ENCODE measurements at regions not wholly inside any gene's neighbourhood (a gene's known extent, or its start where the extent isn't known, plus 50 kb on each side); places are given as distances from the start of the nearest gene placed in this dataset.
"Not testable (repeated sequence)": the region's sequence is repeated elsewhere in the genome, so short reads cannot be mapped to it uniquely, and the experiment has no call there.

GRCh38 chr6:139881728-139882211 lies 507.3 kb upstream of the CITED2 start:
- no peak for TF ChIP-seq POLR2A (IDR thresholded peaks at IDR 0.05; ENCODE audit: extremely low read depth, insufficient read length)
- peak; percentile 57 for TF ChIP-seq CTCF (IDR thresholded peaks at IDR 0.05; ENCODE audit: low read depth, low read length)
- H3K4me3 ChIP-seq (ENCODE audit: low read depth, low read length) = no peak overlapping the region
- DNase-seq (ENCODE audit: low read depth) = peak; percentile 71

GRCh38 chr6:139881236-139881635 lies 506.8 kb upstream of the CITED2 start:
- DNase-seq (ENCODE audit: low read depth) = no peak

GRCh38 chr6:139879823-139880356 lies 505.4 kb upstream of the CITED2 start:
- no peak for TF ChIP-seq POLR2A (IDR thresholded peaks at IDR 0.05; ENCODE audit: extremely low read depth, insufficient read length)
- TF ChIP-seq CTCF (IDR thresholded peaks at IDR 0.05; ENCODE audit: low read depth, low read length) = no peak
- TF ChIP-seq MYC (IDR thresholded peaks at IDR 0.05; ENCODE audit: low read depth, low read length) = no peak
- no peak for TF ChIP-seq MAX (IDR thresholded peaks at IDR 0.05; ENCODE audit: low read depth, low read length)

More at GRCh38 chr6:139881236-139881635, 506.8 kb upstream of the CITED2 start:
- no peak overlapping the region for H3K4me3 ChIP-seq (ENCODE audit: low read depth, low read length)
- TF ChIP-seq MYC (IDR thresholded peaks at IDR 0.05; ENCODE audit: low read depth, low read length) (no peak), CTCF (IDR thresholded peaks at IDR 0.05; ENCODE audit: low read depth, low read length) (no peak), MAX (IDR thresholded peaks at IDR 0.05; ENCODE audit: low read depth, low read length) (no peak), POLR2A (IDR thresholded peaks at IDR 0.05; ENCODE audit: extremely low read depth, insufficient read length) (no peak)

GRCh38 chr6:139879241-139879640 lies 504.8 kb upstream of the CITED2 start:
- H3K4me3 ChIP-seq (ENCODE audit: low read depth, low read length); DNase-seq (ENCODE audit: low read depth): not testable (repeated sequence)

More at GRCh38 chr6:139879823-139880356, 505.4 kb upstream of the CITED2 start:
- DNase-seq (ENCODE audit: low read depth) = no peak
- H3K4me3 ChIP-seq (ENCODE audit: low read depth, low read length) = no peak overlapping the region

GRCh38 chr6:139877828-139878405 lies 503.5 kb upstream of the CITED2 start:
- TF ChIP-seq POLR2A (IDR thresholded peaks at IDR 0.05; ENCODE audit: extremely low read depth, insufficient read length) (no peak), CTCF (IDR thresholded peaks at IDR 0.05; ENCODE audit: low read depth, low read length) (no peak), MYC (IDR thresholded peaks at IDR 0.05; ENCODE audit: low read depth, low read length) (no peak), MAX (IDR thresholded peaks at IDR 0.05; ENCODE audit: low read depth, low read length) (no peak)
- H3K4me3 ChIP-seq (ENCODE audit: low read depth, low read length) = no peak overlapping the region
- peak; percentile 35 for DNase-seq (ENCODE audit: low read depth)

GRCh38 chr6:139872665-139873064 lies 498.2 kb upstream of the CITED2 start:
- no peak overlapping the region for H3K4me3 ChIP-seq (ENCODE audit: low read depth, low read length)
- no peak for TF ChIP-seq POLR2A (IDR thresholded peaks at IDR 0.05; ENCODE audit: extremely low read depth, insufficient read length)
- no peak for TF ChIP-seq MYC (IDR thresholded peaks at IDR 0.05; ENCODE audit: low read depth, low read length)
- TF ChIP-seq CTCF (IDR thresholded peaks at IDR 0.05; ENCODE audit: low read depth, low read length) = no peak
- TF ChIP-seq MAX (IDR thresholded peaks at IDR 0.05; ENCODE audit: low read depth, low read length) = no peak
- DNase-seq (ENCODE audit: low read depth) = peak; percentile 31
